Fibroblast of skin of abdomen (primary cell): ENCODE measurements at regions not wholly inside any gene's neighbourhood (a gene's known extent, or its start where the extent isn't known, plus 50 kb on each side); places are given as distances from the start of the nearest gene placed in this dataset.
A peak's percentile ranks its signal among the peaks of the same experiment; 100 is the strongest.
"Not testable (repeated sequence)": the region's sequence is repeated elsewhere in the genome, so short reads cannot be mapped to it uniquely, and the experiment has no call there.

ENCODE experiments used
- DNase-seq: peaks from one replicate; pipeline ENCODE4 v3.0.0-alpha.2; 2013

- no peak for DNase-seq
Measured at GRCh38 chr14:103232031-103232808, 101.8 kb upstream of the EIF5 start.

DNA sequence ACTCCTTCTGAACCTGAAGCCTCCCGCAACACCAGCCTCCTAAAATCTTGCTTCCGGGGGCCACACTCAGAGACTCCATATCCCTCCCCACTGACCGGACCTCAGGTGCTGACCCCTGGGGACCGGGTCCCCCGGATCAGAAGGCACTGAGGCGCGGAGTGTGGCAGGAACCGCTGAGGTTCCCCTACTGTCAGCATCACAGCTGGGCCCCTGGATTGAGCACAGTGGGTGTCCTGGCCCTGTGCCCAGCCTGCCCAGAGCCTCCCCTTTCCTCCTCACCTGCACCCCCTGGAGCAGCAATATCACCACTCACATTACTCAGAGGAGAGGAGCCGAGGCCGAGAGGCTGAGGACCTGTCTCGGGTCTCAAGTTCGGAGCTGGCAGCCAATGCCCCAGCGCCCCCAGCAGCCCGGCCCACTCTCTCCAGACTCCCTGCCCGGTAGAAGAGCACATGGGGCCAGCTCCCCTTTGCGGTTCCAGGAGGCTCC, 101.2 kb upstream of the EIF5 start:
- DNase-seq = no peak

DNA sequence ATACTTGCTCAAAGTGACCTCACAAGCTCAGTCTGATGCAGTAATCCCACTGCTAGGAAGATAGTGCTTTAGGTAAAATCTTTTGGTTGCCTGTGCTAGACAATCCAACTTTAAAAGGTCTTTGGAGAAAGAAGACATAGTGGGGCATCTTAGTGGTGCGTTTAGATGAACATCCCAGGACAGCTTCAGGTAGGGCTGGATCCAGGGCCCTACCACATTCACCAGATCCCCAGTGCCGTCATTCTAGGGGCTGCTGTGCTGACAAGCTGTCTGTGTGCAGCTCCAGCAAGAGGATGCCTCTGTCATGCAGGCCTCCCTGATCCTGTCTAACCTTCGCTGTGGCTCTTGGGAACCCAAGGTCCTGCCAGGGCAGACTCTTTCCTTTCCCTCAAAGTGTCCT, 100.7 kb upstream of the EIF5 start:
- no peak for DNase-seq

DNA sequence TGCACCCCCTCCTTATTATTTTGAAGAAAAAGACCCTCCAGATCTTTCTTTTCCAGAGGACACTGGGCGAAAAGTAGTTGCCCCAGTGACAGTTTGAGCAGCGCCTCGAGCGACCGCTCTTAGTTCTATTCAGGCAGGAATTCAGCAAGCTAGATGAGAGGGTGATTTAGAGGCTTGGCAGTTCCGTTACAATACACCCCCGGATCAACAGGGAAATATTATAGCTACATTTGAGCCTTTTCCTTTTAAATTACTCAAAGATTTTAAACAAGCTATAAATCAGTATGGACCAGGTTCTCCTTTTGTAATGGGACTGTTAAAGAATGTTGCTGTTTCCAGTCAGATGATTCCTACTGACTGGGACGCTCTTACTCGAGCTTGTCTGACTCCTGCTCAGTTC, 99.2 kb upstream of the EIF5 start:
- DNase-seq = not testable (repeated sequence)

- DNase-seq = not testable (repeated sequence)
Measured at GRCh38 chr14:103235506-103235905, 98.5 kb upstream of the EIF5 start.

DNA sequence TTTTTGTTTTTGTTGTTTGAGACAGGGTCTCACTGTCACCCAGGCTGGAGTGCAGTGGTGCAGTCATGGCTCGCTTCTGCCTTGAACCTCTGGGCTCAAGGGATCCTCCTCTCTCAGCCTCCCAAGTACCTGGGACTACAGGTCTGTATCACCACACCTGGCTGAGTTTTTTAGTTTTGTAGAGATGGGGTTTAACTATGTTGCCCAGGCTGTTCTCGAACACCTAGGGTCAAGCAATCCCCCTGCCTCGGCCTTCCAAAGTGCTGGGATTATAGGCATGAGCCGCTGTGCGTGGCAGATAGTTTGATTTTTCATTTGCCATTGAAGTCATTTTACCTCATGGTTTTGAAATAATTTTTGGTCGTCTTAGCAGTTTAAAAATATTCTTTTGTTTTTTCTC, 94.3 kb upstream of the EIF5 start:
- no peak for DNase-seq

DNA sequence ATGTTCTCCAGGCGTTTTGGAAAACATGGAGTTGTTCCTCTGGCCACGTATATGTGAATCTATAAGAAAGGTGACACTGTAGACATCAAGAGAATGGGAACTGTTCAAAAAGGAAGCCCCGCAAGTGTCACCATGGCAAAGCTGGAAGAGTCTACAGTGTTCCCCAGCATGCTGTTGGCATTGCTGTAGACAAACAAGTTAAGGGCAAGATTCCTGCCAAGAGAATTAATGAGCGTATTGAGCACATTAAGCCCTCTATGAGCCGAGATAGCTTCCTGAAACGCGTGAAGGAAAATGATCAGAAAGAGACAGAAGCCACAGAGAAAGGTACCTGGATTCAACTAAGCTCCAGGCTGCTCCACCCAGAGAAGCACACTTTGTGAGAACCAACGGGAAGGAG, 92.5 kb upstream of the EIF5 start:
- no peak for DNase-seq

DNA sequence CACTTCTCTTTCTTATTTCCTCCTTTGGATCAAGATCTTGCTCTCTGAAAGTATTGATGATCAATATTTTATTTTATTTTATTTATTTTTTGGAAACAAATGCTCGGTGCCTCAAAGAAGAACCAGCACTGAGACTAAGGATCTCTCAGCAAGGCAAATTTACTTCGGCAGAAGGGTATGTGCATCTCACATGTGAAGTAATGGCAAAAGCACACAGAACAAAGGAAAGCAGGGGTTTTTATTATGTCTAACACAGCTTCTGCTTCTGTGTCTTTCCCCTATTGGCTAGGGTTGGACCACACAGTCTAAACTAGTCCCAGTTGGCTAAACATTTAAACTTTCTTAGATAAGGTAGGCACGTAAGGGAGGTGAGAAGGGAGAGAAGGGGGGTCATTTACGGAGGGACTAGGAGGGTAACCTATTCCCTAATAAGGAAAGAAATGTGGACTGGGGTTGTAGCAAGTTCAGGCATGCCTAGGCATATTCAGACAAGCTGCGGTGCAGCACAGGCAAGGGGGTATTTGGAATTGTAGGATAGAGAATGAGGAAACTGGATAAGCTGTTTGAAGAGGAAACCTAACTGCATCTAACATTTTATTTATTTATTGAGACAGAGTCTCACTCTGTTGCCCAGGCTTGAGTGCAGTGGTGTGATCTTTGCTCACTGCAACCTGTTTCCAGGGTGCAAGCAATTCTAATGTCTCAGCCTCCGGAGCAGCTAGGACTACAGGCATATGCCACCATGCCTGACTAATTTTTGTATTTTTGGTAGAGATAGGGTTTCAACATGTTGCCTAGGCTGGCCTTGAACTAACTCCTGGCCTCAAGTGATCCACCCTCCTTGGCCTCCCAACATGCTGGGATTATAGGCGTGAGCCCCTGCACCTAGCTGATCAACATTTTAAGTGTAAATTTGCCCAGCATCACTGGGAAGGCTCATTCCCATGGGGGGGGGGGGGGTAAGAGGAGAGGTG, 90.0 kb upstream of the EIF5 start:
- peak; percentile 10 for DNase-seq

- DNase-seq = peak; percentile 20
Measured at GRCh38 chr14:103245624-103246031, 88.4 kb upstream of the EIF5 start.

DNA sequence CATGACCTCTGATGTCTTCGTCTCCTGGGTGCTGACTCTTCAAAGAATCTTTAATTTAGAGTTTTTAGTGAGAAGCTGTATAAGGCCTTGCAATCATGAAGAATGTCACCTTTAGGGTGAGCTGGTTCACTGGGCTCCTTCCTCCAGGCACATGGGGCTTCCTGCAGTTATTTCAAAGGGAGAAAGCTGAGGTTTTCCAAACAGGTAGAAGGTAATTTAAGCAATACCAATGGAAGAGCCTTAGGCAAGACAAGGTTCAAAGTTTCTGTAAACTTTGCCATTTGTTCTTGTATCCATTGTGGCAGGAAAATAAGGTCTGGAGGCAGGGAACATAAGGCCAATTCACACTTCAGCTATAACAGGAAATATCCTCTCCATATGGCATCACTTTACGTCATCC, 88.0 kb upstream of the EIF5 start:
- DNase-seq = no peak

DNA sequence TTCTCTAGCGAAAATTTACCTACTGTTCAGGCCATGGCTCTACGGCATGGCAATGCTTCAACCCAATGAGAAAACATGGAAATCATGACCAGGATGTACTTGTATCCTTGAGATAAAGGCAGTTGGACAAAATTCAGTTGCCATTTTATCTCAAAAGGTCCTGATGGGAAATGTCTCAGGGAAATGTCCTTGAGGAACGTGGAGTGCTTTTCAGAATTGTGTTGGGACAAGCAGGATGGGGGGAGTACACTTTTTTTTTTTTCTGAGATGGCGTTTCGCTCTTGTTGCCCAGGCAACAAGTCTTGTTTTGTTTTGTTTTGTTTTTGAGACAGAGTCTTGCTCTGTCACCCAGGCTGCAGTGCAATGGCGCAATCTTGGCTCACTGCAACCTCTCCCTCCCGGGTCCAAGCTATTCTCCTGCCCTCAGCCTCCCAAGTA, 86.8 kb upstream of the EIF5 start:
- DNase-seq = no peak

GRCh38 chr14:103250181-103250580, 83.9 kb upstream of the EIF5 start:
- no peak for DNase-seq

DNA sequence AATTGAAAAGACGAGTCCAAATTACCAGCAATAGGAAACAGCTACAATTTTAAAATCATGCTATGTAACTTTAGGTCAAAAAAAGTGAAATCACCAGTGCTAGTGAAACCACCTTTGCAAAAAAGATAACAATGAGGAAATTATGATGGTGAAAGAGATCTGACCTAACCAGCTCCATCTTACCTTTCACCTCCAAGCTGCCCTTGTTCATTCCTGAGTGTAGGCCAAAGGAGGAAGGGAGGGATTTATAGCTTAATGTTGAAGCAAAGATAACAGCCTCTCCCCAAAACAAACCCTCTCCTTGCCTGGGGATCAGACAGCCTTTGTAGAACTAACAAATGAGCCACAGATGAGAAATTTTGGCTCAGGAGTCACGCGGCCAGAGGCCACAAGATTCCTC, 83.2 kb upstream of the EIF5 start:
- DNase-seq = no peak

GRCh38 chr14:103255555-103255954, 78.5 kb upstream of the EIF5 start:
- no peak for DNase-seq

GRCh38 chr14:103256406-103256805, 77.6 kb upstream of the EIF5 start:
- no peak for DNase-seq

GRCh38 chr14:103257211-103257962, 76.7 kb upstream of the EIF5 start:
- DNase-seq = peak; percentile 5

DNA sequence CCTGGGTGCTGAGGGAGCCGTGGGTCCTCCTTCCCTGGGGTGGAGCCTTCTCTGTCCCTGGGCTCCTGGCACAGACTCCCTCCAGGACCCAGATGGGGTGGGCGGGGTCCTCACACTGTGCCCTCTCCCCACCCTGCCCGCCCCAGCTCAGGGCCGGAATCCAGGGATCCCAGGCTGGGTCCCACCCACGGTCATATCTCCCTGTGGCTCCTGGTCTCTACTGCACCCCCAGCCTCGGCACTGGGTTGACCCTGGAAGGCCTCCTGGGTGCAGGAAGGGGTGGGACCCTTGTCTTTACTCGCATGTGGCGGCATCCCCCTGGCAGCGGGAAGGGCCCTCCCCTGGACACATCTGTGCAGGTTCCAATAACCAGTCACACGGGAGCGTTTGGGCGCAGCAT, 75.8 kb upstream of the EIF5 start:
- no peak for DNase-seq

GRCh38 chr14:103259184-103259583, 74.9 kb upstream of the EIF5 start:
- no peak for DNase-seq

DNA sequence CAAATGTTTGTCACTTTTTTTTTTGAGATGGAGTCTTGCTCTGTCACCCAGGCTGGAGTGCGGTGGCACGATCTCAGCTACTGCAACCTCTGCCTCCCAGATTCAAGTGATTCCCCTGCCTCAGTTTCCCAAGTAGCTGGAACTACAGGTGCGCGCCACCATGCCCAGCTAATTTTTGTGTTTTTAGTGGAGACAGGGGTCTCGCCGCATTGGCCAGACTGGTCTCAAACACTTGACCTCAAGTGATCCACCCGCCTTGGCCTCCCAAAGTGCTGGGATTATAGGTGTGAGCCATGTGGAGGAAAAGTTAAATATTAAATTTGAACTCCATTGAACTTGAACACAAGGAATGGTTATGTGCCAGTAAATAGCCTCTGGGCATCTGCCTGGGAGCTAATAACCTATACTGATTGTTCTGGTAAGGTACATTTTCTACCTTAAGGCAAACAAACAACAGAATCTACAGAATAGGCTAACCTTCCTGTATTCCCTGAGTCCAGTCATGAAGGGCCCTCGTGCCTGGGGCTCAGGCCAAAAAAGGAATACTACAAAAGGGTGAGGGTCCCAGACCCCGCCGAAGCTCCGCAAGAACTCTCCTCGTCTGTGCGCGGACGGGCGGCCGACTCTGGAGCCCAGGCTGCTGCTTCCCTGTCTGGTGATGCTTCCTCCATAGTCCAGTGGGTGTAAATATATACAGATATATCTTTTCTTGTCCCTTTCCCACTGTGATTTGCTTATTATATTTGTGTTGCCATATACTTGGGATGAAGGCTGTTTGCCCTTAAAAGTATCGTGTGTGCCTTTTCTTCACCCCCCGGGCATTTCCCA, 74.0 kb upstream of the EIF5 start:
- no peak for DNase-seq

GRCh38 chr14:103260629-103261124, 73.4 kb upstream of the EIF5 start:
- peak; percentile 22 for DNase-seq

DNA sequence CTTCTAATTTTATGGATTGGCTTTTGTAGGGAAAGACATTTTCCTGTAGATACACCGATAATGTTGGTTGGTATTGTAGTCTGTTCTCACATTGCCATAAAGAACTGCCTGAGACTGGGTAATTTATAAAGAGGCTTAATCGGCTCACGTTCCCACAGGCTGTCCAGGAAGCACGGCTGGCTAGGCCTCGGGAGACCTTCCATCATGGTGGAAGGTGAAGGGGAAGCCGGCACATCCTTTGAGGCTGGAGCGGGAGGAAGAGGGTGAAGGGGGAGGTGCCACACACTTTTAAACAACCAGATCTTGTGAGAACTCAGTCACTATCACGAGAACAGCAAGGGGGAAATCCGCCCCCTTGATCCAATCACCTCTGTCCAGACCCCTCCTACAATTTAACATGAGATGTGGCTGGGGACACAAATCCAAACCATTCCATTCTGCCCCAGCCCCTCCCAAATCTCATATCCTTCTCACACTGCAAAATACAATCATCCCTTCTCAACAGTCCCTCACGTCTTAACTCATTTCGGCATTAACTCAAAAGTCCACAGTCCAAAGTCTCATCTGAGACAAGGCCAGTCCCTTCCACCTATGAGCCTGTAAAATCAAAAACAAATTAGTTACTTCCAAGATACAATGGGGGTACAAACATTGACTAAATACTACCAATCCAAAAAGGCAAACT, 66.7 kb upstream of the EIF5 start:
- DNase-seq = no peak
